ENCODE measurements at regions not wholly inside any gene's neighbourhood (a gene's known extent, or its start where the extent isn't known, plus 50 kb on each side); places are given as distances from the start of the nearest gene placed in this dataset.

- H4K20me1 ChIP-seq (ENCODE audit: control insufficient read depth, insufficient read depth, low read depth, low read length): no peaks in the 10 kb centered on the region
- no peaks in the 10 kb centered on the region for H3K9me3 ChIP-seq (ENCODE audit: control insufficient read depth, insufficient read depth, low read length)
- H3K4me1 ChIP-seq (ENCODE audit: control insufficient read depth, low read length): peaks cover 54% of the 10 kb centered on the region
- H3K27me3 ChIP-seq (ENCODE audit: control insufficient read depth, low read length): peaks cover 4% of the 10 kb centered on the region; the same call in 1 of the 2 replicates
- no peaks in the 10 kb centered on the region for H3K36me3 ChIP-seq (ENCODE audit: control insufficient read depth, low read length)
- H3K9me2 ChIP-seq (replicated peaks; ENCODE audit: control insufficient read depth, low read length): no peaks in the 10 kb centered on the region
- H3K4me3 ChIP-seq (ENCODE audit: low read length): no peak overlapping the region
- no peak overlapping the region for H3K27ac ChIP-seq (ENCODE audit: low read depth, low read length)
- H3K4me2 ChIP-seq (ENCODE audit: low read length): peak overlapping the region; percentile 56
- no peaks in the 10 kb centered on the region for H3K79me2 ChIP-seq (ENCODE audit: control insufficient read depth, low read length)
- TF ChIP-seq EZH2phosphoT487 (IDR thresholded peaks at IDR 0.05; ENCODE audit: borderline replicate concordance, low read length) (no peak), CTCF (IDR thresholded peaks at IDR 0.05; ENCODE audit: low read depth, low read length, poor library complexity, severe bottlenecking) (peak; percentile 34)
- H3F3A ChIP-seq (ENCODE audit: control insufficient read depth, insufficient read depth): no peaks in the 10 kb centered on the region; the same call in 1 of the 2 replicates
These were observed 166.0 kb upstream of the GSE1 start for GRCh38 chr16:85446951-85447692.

- H3K79me2 ChIP-seq (ENCODE audit: control insufficient read depth, low read length): no peaks in the 10 kb centered on the region
- H3K27ac ChIP-seq (ENCODE audit: low read depth, low read length): peak overlapping the region; percentile 54
- H4K20me1 ChIP-seq (ENCODE audit: control insufficient read depth, insufficient read depth, low read depth, low read length): no peaks in the 10 kb centered on the region
- H3K4me2 ChIP-seq (ENCODE audit: low read length): peak overlapping the region; percentile 56
- peaks cover 4% of the 10 kb centered on the region; the same call in 1 of the 2 replicates for H3K27me3 ChIP-seq (ENCODE audit: control insufficient read depth, low read length)
- peaks cover 54% of the 10 kb centered on the region for H3K4me1 ChIP-seq (ENCODE audit: control insufficient read depth, low read length)
- H3F3A ChIP-seq (ENCODE audit: control insufficient read depth, insufficient read depth): no peaks in the 10 kb centered on the region; the same call in 1 of the 2 replicates
- no peak overlapping the region for H3K4me3 ChIP-seq (ENCODE audit: low read length)
- TF ChIP-seq CTCF (IDR thresholded peaks at IDR 0.05; ENCODE audit: low read depth, low read length, poor library complexity, severe bottlenecking) (no peak), EZH2phosphoT487 (IDR thresholded peaks at IDR 0.05; ENCODE audit: borderline replicate concordance, low read length) (no peak)
- H3K9me2 ChIP-seq (replicated peaks; ENCODE audit: control insufficient read depth, low read length): no peaks in the 10 kb centered on the region
- no peaks in the 10 kb centered on the region for H3K9me3 ChIP-seq (ENCODE audit: control insufficient read depth, insufficient read depth, low read length)
- no peaks in the 10 kb centered on the region for H3K36me3 ChIP-seq (ENCODE audit: control insufficient read depth, low read length)
These were observed 165.3 kb upstream of the GSE1 start for GRCh38 chr16:85447693-85448313.

- Histone ChIP-seq H3K36me3 (ENCODE audit: control insufficient read depth, low read length) (no peaks in the 10 kb centered on the region), H3K4me2 (ENCODE audit: low read length) (peak overlapping the region; percentile 56), H3K4me1 (ENCODE audit: control insufficient read depth, low read length) (peaks cover 54% of the 10 kb centered on the region), H3K27me3 (ENCODE audit: control insufficient read depth, low read length) (peaks cover 4% of the 10 kb centered on the region; the same call in 1 of the 2 replicates), H3K9me2 (replicated peaks; ENCODE audit: control insufficient read depth, low read length) (no peaks in the 10 kb centered on the region), H3K9me3 (ENCODE audit: control insufficient read depth, insufficient read depth, low read length) (no peaks in the 10 kb centered on the region), H3K4me3 (ENCODE audit: low read length) (peak overlapping the region; percentile 35), H4K20me1 (ENCODE audit: control insufficient read depth, insufficient read depth, low read depth, low read length) (no peaks in the 10 kb centered on the region), H3K79me2 (ENCODE audit: control insufficient read depth, low read length) (no peaks in the 10 kb centered on the region), H3F3A (ENCODE audit: control insufficient read depth, insufficient read depth) (no peaks in the 10 kb centered on the region; the same call in 1 of the 2 replicates), H3K27ac (ENCODE audit: low read depth, low read length) (peak overlapping the region; percentile 54)
- TF ChIP-seq CTCF (IDR thresholded peaks at IDR 0.05; ENCODE audit: low read depth, low read length, poor library complexity, severe bottlenecking): no peak
- no peak; the same call in 1 of the 2 replicates for TF ChIP-seq EZH2phosphoT487 (IDR thresholded peaks at IDR 0.05; ENCODE audit: borderline replicate concordance, low read length)
These were observed 164.4 kb upstream of the GSE1 start for GRCh38 chr16:85448557-85449190.
